Cerebellar nuclear complex (tissue), 1 donor: ENCODE measurements at regions not wholly inside any gene's neighbourhood (a gene's known extent, or its start where the extent isn't known, plus 50 kb on each side); places are given as distances from the start of the nearest gene placed in this dataset.

Experiments
- DNase-seq, 2 experiments: peaks; one replicate each; lab custom pipeline; 2025; lab: John Stamatoyannopoulos, UW

- DNase-seq, result no peak
These were observed 414.3 kb downstream of the SETD4 start for GRCh38 chr21:35645991-35646390.

GRCh38 chr21:35644523-35644922 lies 415.8 kb downstream of the SETD4 start:
- no peak for DNase-seq

GRCh38 chr21:35643176-35643575 lies 417.1 kb downstream of the SETD4 start:
- no peak for DNase-seq

- no peak for DNase-seq
These were observed 418.9 kb downstream of the SETD4 start for GRCh38 chr21:35641271-35642016.

GRCh38 chr21:35637431-35637830 lies 422.9 kb downstream of the SETD4 start:
- DNase-seq, result no peak

- DNase-seq, result no peak
These were observed 424.3 kb downstream of the SETD4 start for GRCh38 chr21:35635994-35636393.

- no peak for DNase-seq
These were observed 425.1 kb downstream of the SETD4 start for GRCh38 chr21:35635261-35635660.

GRCh38 chr21:35633501-35633900 lies 426.8 kb downstream of the SETD4 start:
- no peak for DNase-seq

GRCh38 chr21:35632711-35633110 lies 427.6 kb downstream of the SETD4 start:
- DNase-seq, result no peak

GRCh38 chr21:35628316-35628715 lies 432.0 kb downstream of the SETD4 start:
- DNase-seq, result no peak

GRCh38 chr21:35627462-35627861 lies 432.9 kb downstream of the SETD4 start:
- no peak for DNase-seq

GRCh38 chr21:35625576-35625975 lies 434.8 kb downstream of the SETD4 start:
- no peak for DNase-seq

- DNase-seq, result no peak
These were observed 435.4 kb downstream of the SETD4 start for GRCh38 chr21:35624901-35625300.

GRCh38 chr21:35622612-35623011 lies 437.7 kb downstream of the SETD4 start:
- DNase-seq, result no peak

GRCh38 chr21:35619184-35619583 lies 441.1 kb downstream of the SETD4 start:
- no peak for DNase-seq

- no peak for DNase-seq
These were observed 442.8 kb downstream of the SETD4 start for GRCh38 chr21:35617491-35617890.

GRCh38 chr21:35616090-35616489 lies 444.2 kb downstream of the SETD4 start:
- DNase-seq, result no peak

- DNase-seq, result no peak
These were observed 445.0 kb downstream of the SETD4 start for GRCh38 chr21:35615325-35615724.

GRCh38 chr21:35614396-35614921 lies 445.9 kb downstream of the SETD4 start:
- DNase-seq, result no peak

- no peak for DNase-seq
These were observed 448.6 kb downstream of the SETD4 start for GRCh38 chr21:35611708-35612132.

- DNase-seq, result no peak
These were observed 451.1 kb downstream of the SETD4 start for GRCh38 chr21:35609263-35609662.

- DNase-seq, result no peak
These were observed 452.9 kb downstream of the SETD4 start for GRCh38 chr21:35607406-35607805.

- DNase-seq, result no peak
These were observed 453.7 kb downstream of the SETD4 start for GRCh38 chr21:35606578-35606977.

GRCh38 chr21:35606146-35606545 lies 454.2 kb downstream of the SETD4 start:
- DNase-seq, result no peak
